Heart right ventricle (tissue), 16 donors: ENCODE measurements at regions not wholly inside any gene's neighbourhood (a gene's known extent, or its start where the extent isn't known, plus 50 kb on each side); places are given as distances from the start of the nearest gene placed in this dataset.
A peak's percentile ranks its signal among the peaks of the same experiment; 100 is the strongest.
"Not testable (repeated sequence)": the region's sequence is repeated elsewhere in the genome, so short reads cannot be mapped to it uniquely, and the experiment has no call there.

Experiments used
- ATAC-seq, 8 donors: fragments of 200-7000 bp; cut with Tn5 transposase; one replicate each; pipeline ENCODE4 v1.9.1; 2020; ENCODE audit warnings: mild to moderate bottlenecking in 8 of 8, moderate library complexity in 8 of 8, moderate number of reproducible peaks in 1 of 8
- DNase-seq, 2 donors: peaks; one replicate each; pipeline ENCODE4 v3.0.0-alpha.2; 2020
- H3K27ac ChIP-seq, 10 donors: fragments of 200-600 bp; sonication (generic) in 2 of 10; one replicate each; pipeline versions ENCODE4 v1.5.0 to v1.8.0; 2020 to 2022; ENCODE audit warnings: mild to moderate bottlenecking in 3 of 10
- H3K27me3 ChIP-seq, 7 donors: fragments of 200-600 bp; one replicate each; pipeline ENCODE4 v1.8.0; 2021 to 2022; ENCODE audit warnings: mild to moderate bottlenecking in 2 of 7
- H3K36me3 ChIP-seq, 9 donors: fragments of 200-600 bp; sonication (generic) in 1 of 9; one replicate each; pipeline versions ENCODE4 v1.5.0 to v1.8.0; 2020 to 2022; ENCODE audit warnings: mild to moderate bottlenecking in 2 of 9
- H3K4me1 ChIP-seq, 9 donors: fragments of 200-600 bp; sonication (generic) in 1 of 9; one replicate each; pipeline versions ENCODE4 v1.5.0 to v1.8.0; 2020 to 2022; ENCODE audit warnings: mild to moderate bottlenecking in 4 of 9
- H3K4me3 ChIP-seq, 10 donors: fragments of 200-600 bp; sonication (generic) in 2 of 10; one replicate each; pipeline versions ENCODE4 v1.5.0 to v1.8.0; 2020 to 2022; ENCODE audit warnings: mild to moderate bottlenecking in 7 of 10, moderate library complexity in 2 of 10
- H3K9me3 ChIP-seq, 11 donors: fragments of 200-600 bp in 10 of 11; sonication (generic) in 2 of 11; one replicate each; pipeline versions ENCODE4 v1.5.0 to v1.8.0; 2013 to 2022; ENCODE audit warnings: mild to moderate bottlenecking in 2 of 11, control low read depth in 1 of 11, moderate library complexity in 1 of 11
- CTCF ChIP-seq, 9 donors: fragments of 200-600 bp; sonication (generic) in 2 of 9; IDR thresholded peaks; one replicate each; pipeline versions ENCODE4 v1.5.0 to v1.8.0; 2021 to 2022; ENCODE audit warnings: antibody characterized with exemption in 9 of 9, mild to moderate bottlenecking in 5 of 9, moderate library complexity in 1 of 9
- WGBS, 2 donors: extraction: QIAGEN DNeasy Blood & Tissue Kit; methylation state at CpG; one replicate each; pipeline ENCODE4 v1.1.7; 2013; ENCODE audit warnings: inconsistent platforms in 1 of 2; 5-methylcytosine and 5-hydroxymethylcytosine counted together
- intact Hi-C, 10 donors: fragments of 100-400 bp; cut with DNase I; formaldehyde crosslinking; loops; one replicate each; pipeline versions ENCODE4 v1.11.1 to v1.14.2; 2022
- donor health status: Arrhythmogenic right ventricular cardiomyopathy.
- donor health status: ischemic (EF 13 %, LVEDD 7.1; RV severe dilation, severe dysfunction).
- donor health status: healthy with polysubstance abuse.
- donor health status: DM: no; HTN: yes; CAD: no.
- donor health status: DM: no; HTN: no; CAD: no.
- donor health status: ischemic (EF 25% LVEDD 6.9; RV normal size, moderate dysfunction).
- donor health status: ischemic (EF 25% LVEDD 5.7; RV mildly dilated, moderate dysfunction).
- donor health status: healthy.
- donor health status: DM: yes; HTN: yes; CAD: no.
- donor health status: Ischemic cardiomyopathy.
- donor health status: ischemic (EF 35%, LVEDD 5.7; RV mildly dilated, moderate dysfunction).
- donor health status: nonischemic (EF 11% LVEDD 7.7; RV severe dilation, severe dysfunction).
- donor health status: DM: yes; HTN: yes; CAD: no.
- donor health status: PGD.
- donor health status: ischemic (EF 29% LVEDD 5.4; RV normal size, mild dysfunction).
- donor health status: nonischemic (EF 23%, LVEDD 6.1; RV moderate dilation, normal function).

- Histone ChIP-seq H3K27me3 (no peaks in the 10 kb centered on the region), H3K27ac (no peak overlapping the region), H3K36me3 (no peaks in the 10 kb centered on the region), H3K9me3 (peaks cover 0 to 9% (median 0%) of the 10 kb centered on the region in 11 donors), H3K4me1 (peaks cover 0 to 17% (median 8%) of the 10 kb centered on the region in 9 donors), H3K4me3 (no peak overlapping the region)
- WGBS, 2 donors = 65 to 75% methylated on average over 4 of the region's 4 CpGs
- intact Hi-C loops = no loop called here
- TF ChIP-seq CTCF (IDR thresholded peaks at IDR 0.05) = no peak
- ATAC-seq (peak in 1 of 8 donors; percentile 26), DNase-seq (no peak)
Observed at GRCh38 chr21:34282223-34282622, 81.6 kb upstream of the KCNE2 start.

GRCh38 chr21:34284666-34285065, 79.1 kb upstream of the KCNE2 start:
- H3K4me3 ChIP-seq = no peak overlapping the region
- ATAC-seq = no peak
- peaks cover 0 to 17% (median 8%) of the 10 kb centered on the region in 9 donors for H3K4me1 ChIP-seq
- H3K27me3 ChIP-seq = no peaks in the 10 kb centered on the region
- WGBS, 2 donors = 69 to 75% methylated on average over 4 of the region's 4 CpGs
- intact Hi-C loops = no loop called here
- peaks cover 0 to 21% (median 4%) of the 10 kb centered on the region in 11 donors for H3K9me3 ChIP-seq
- no peaks in the 10 kb centered on the region for H3K36me3 ChIP-seq
- TF ChIP-seq CTCF (IDR thresholded peaks at IDR 0.05) = no peak
- DNase-seq = no peak
- no peak overlapping the region for H3K27ac ChIP-seq

GRCh38 chr21:34288042-34288441, 75.8 kb upstream of the KCNE2 start:
- H3K27ac ChIP-seq, H3K36me3 ChIP-seq, ATAC-seq, H3K4me3 ChIP-seq, DNase-seq, intact Hi-C loops, H3K4me1 ChIP-seq, H3K27me3 ChIP-seq: not testable (repeated sequence)
- peaks cover 0 to 21% (median 4%) of the 10 kb centered on the region in 11 donors for H3K9me3 ChIP-seq

- H3K27me3 ChIP-seq = no peaks in the 10 kb centered on the region
- intact Hi-C loops = no loop called here
- no peaks in the 10 kb centered on the region for H3K36me3 ChIP-seq
- ATAC-seq (no peak), DNase-seq (no peak)
- H3K4me3 ChIP-seq = no peak overlapping the region
- H3K9me3 ChIP-seq = peaks cover 0 to 21% (median 4%) of the 10 kb centered on the region in 11 donors
- no peaks in the 10 kb centered on the region for H3K4me1 ChIP-seq
- no peak overlapping the region for H3K27ac ChIP-seq
- TF ChIP-seq CTCF (IDR thresholded peaks at IDR 0.05) = no peak
- WGBS, 2 donors = 95 to 98% methylated on average over 1 of the region's 1 CpG
Observed at GRCh38 chr21:34289856-34290255, 74.0 kb upstream of the KCNE2 start.

GRCh38 chr21:34296878-34297277, 66.9 kb upstream of the KCNE2 start:
- H3K36me3 ChIP-seq = no peaks in the 10 kb centered on the region
- H3K4me3 ChIP-seq = no peak overlapping the region
- H3K27ac ChIP-seq = no peak overlapping the region
- 81 to 82% methylated on average over 2 of the region's 2 CpGs for WGBS, 2 donors
- H3K9me3 ChIP-seq = peaks cover 0 to 10% (median 0%) of the 10 kb centered on the region in 11 donors
- DNase-seq (no peak), ATAC-seq (peak in 2 of 8 donors; percentile 62 to 85)
- no peak for TF ChIP-seq CTCF (IDR thresholded peaks at IDR 0.05)
- intact Hi-C loops = no loop called here
- H3K27me3 ChIP-seq = no peaks in the 10 kb centered on the region
- H3K4me1 ChIP-seq = peaks cover 0 to 24% (median 0%) of the 10 kb centered on the region in 9 donors
